Common myeloid progenitor, CD34-positive (primary cell): ENCODE measurements at regions not wholly inside any gene's neighbourhood (a gene's known extent, or its start where the extent isn't known, plus 50 kb on each side); places are given as distances from the start of the nearest gene placed in this dataset.

Experiments
- CTCF ChIA-PET: fragments of 350-600 bp; sonication (Branson Sonifier 250); formaldehyde crosslinking; loops from one replicate; lab custom pipeline; 2021; ENCODE audit warnings: antibody characterized with exemption; lab: Charles Lee
- POLR2A ChIA-PET: fragments of 350-600 bp; sonication (Branson Sonifier 250); formaldehyde crosslinking; loops from one replicate; lab custom pipeline; 2021; ENCODE audit warnings: antibody characterized with exemption; lab: Charles Lee
- DNase-seq, 3 donors: peaks; one replicate each; pipeline versions ENCODE4 v3.0.0 to v3.0.0-alpha.2; 2013
- H3K27ac ChIP-seq, 2 experiments: 1 replicate in 1 of 2; 2 replicates in 1 of 2; pipeline ENCODE4 v1.7.0; 2013; ENCODE audit warnings: inconsistent platforms in 2 of 2, low read length in 2 of 2, mild to moderate bottlenecking in 2 of 2, low read depth in 1 of 2, moderate library complexity in 1 of 2; ENCODE audit not compliant: severe bottlenecking in 2 of 2, insufficient read depth in 1 of 2, poor library complexity in 1 of 2
- H3K27me3 ChIP-seq, 5 experiments: replicated peaks in 2 of 5; 1 replicate in 3 of 5; 2 replicates in 2 of 5; pipeline versions ENCODE4 v1.6.1 to v1.7.0; 2013; ENCODE audit warnings: low read length in 4 of 5, mild to moderate bottlenecking in 2 of 5, moderate library complexity in 2 of 5, inconsistent platforms in 1 of 5; ENCODE audit not compliant: insufficient read depth in 5 of 5, control insufficient read depth in 4 of 5
- H3K36me3 ChIP-seq, 4 experiments: 1 replicate in 2 of 4; 2 replicates in 2 of 4; pipeline versions ENCODE4 v1.6.1 to v1.7.0; 2013; ENCODE audit warnings: low read length in 3 of 4, control low read depth in 1 of 4, mild to moderate bottlenecking in 1 of 4; ENCODE audit not compliant: control insufficient read depth in 4 of 4, insufficient read depth in 4 of 4
- H3K4me1 ChIP-seq, 4 experiments: 1 replicate in 3 of 4; 2 replicates in 1 of 4; pipeline versions ENCODE4 v1.6.1 to v1.7.1; 2013; ENCODE audit warnings: low read length in 3 of 4, mild to moderate bottlenecking in 3 of 4, control low read depth in 1 of 4, inconsistent platforms in 1 of 4, moderate library complexity in 1 of 4; ENCODE audit not compliant: control insufficient read depth in 4 of 4, insufficient read depth in 4 of 4; ENCODE audit errors: control extremely low read depth in 1 of 4
- H3K4me3 ChIP-seq, 7 experiments: 1 replicate in 4 of 7; 2 replicates in 3 of 7; pipeline versions ENCODE4 v1.5.1 to v1.7.0; 2013; ENCODE audit warnings: mild to moderate bottlenecking in 7 of 7, low read length in 6 of 7, moderate library complexity in 6 of 7, inconsistent platforms in 2 of 7, low read depth in 2 of 7, control low read depth in 1 of 7; ENCODE audit not compliant: insufficient read depth in 4 of 7, control insufficient read depth in 1 of 7; ENCODE audit errors: extremely low read depth in 1 of 7
- H3K9me3 ChIP-seq, 5 experiments: 1 replicate in 4 of 5; 2 replicates in 1 of 5; pipeline versions ENCODE4 v1.6.1 to v1.7.1; 2013; ENCODE audit warnings: low read length in 4 of 5, mild to moderate bottlenecking in 2 of 5, inconsistent platforms in 1 of 5, low read depth in 1 of 5, moderate library complexity in 1 of 5; ENCODE audit not compliant: control insufficient read depth in 4 of 5, insufficient read depth in 2 of 5; ENCODE audit errors: control extremely low read depth in 1 of 5
- WGBS: methylation state at CpG from one replicate; pipeline ENCODE4 v1.1.5; 2013; ENCODE audit not compliant: insufficient coverage; 5-methylcytosine and 5-hydroxymethylcytosine counted together

- POLR2A ChIA-PET = no interaction called here
Measured at GRCh38 chr16:27152801-27153200, 50.5 kb upstream of the KDM8 start.

More at GRCh38 chr16:27152801-27153200, 50.5 kb upstream of the KDM8 start:
- Histone ChIP-seq H3K36me3 (no peaks in the 10 kb centered on the region), H3K4me1 (peaks cover 0 to 17% (median 11%) of the 10 kb centered on the region in 4 experiments), H3K4me3 (no peak overlapping the region), H3K27me3 (no peaks in the 10 kb centered on the region), H3K9me3 (no peaks in the 10 kb centered on the region), H3K27ac (no peak overlapping the region)
- 82% methylated on average over 1 of the region's 4 CpGs for WGBS
- DNase-seq = no peak
- CTCF ChIA-PET = interaction anchor here (0.5 to 5.0 kb wide), 10 partner anchors 9 to 305 kb away, joined by 3 to 33 read pairs (median 3); no protein-coding TSS in a partner anchor
